Naive thymus-derived CD8-positive, alpha-beta T cell (primary cell): ENCODE measurements at regions not wholly inside any gene's neighbourhood (a gene's known extent, or its start where the extent isn't known, plus 50 kb on each side); places are given as distances from the start of the nearest gene placed in this dataset.

Experiments used
- ATAC-seq, 2 donors: fragments of 150-1000 bp; cut with Tn5 transposase in 1 of 2; sonication (Bioruptor Pico), chemical (Tn5 transposase) in 1 of 2; 1 replicate in 1 of 2; 2 replicates in 1 of 2; pipeline ENCODE4 v1.10.0; 2021; ENCODE audit warnings: mild to moderate bottlenecking in 2 of 2, moderate library complexity in 2 of 2
- POLR2A ChIA-PET: fragments of 350-600 bp; sonication (Branson Sonifier 250); formaldehyde crosslinking; loops from one replicate; lab custom pipeline; 2021; ENCODE audit warnings: antibody characterized with exemption; lab: Charles Lee
- DNase-seq, 10 donors: peaks; one replicate each; pipeline versions ENCODE4 v3.0.0 to v3.0.0-alpha.2; 2020 to 2022
- H3K27ac Mint-ChIP-seq, 10 donors: one replicate each; pipeline ENCODE4 v1.8.0; 2020 to 2022; ENCODE audit warnings: mild to moderate bottlenecking in 10 of 10, mixed read lengths in 10 of 10, moderate library complexity in 4 of 10, inconsistent platforms in 1 of 10
- H3K27me3 Mint-ChIP-seq, 5 donors: one replicate each; pipeline ENCODE4 v1.8.0; 2021 to 2022; ENCODE audit warnings: mixed read lengths in 5 of 5
- H3K36me3 Mint-ChIP-seq, 3 donors: one replicate each; pipeline ENCODE4 v1.8.0; 2020 to 2022; ENCODE audit warnings: mixed read lengths in 3 of 3, mild to moderate bottlenecking in 2 of 3, inconsistent platforms in 1 of 3
- H3K4me1 Mint-ChIP-seq, 4 donors: one replicate each; pipeline ENCODE4 v1.8.0; 2021 to 2022; ENCODE audit warnings: mixed read lengths in 4 of 4
- H3K4me3 Mint-ChIP-seq, 10 donors: one replicate each; pipeline ENCODE4 v1.8.0; 2020 to 2022; ENCODE audit warnings: mild to moderate bottlenecking in 10 of 10, mixed read lengths in 10 of 10, moderate library complexity in 6 of 10, inconsistent platforms in 1 of 10
- H3K9me3 Mint-ChIP-seq, 9 donors: one replicate each; pipeline ENCODE4 v1.8.0; 2020 to 2022; ENCODE audit warnings: mixed read lengths in 9 of 9, mild to moderate bottlenecking in 3 of 9, inconsistent platforms in 1 of 9, moderate library complexity in 1 of 9

- Mint-ChIP-seq H3K36me3 (no peaks in the 10 kb centered on the region), H3K4me3 (no peak overlapping the region), H3K27me3 (peaks cover 0 to 20% (median 0%) of the 10 kb centered on the region in 5 donors), H3K4me1 (no peaks in the 10 kb centered on the region), H3K9me3 (peaks cover 0 to 3% (median 0%) of the 10 kb centered on the region in 9 donors), H3K27ac (no peak overlapping the region)
- ATAC-seq (no peak), DNase-seq (no peak)
- POLR2A ChIA-PET: no interaction called here
These were observed 450.1 kb downstream of the SLC4A3 start for GRCh38 chr2:220077488-220077887.

- H3K9me3 Mint-ChIP-seq: no peaks in the 10 kb centered on the region
- POLR2A ChIA-PET: no interaction called here
- no peaks in the 10 kb centered on the region for H3K4me1 Mint-ChIP-seq
- DNase-seq (no peak), ATAC-seq (no peak)
- H3K27ac Mint-ChIP-seq: no peak overlapping the region
- H3K27me3 Mint-ChIP-seq: peaks cover 0 to 21% (median 0%) of the 10 kb centered on the region in 5 donors
- H3K36me3 Mint-ChIP-seq: no peaks in the 10 kb centered on the region
- H3K4me3 Mint-ChIP-seq: no peak overlapping the region
These were observed 451.0 kb downstream of the SLC4A3 start for GRCh38 chr2:220078439-220078838.

GRCh38 chr2:220079595-220079994 lies 452.2 kb downstream of the SLC4A3 start:
- POLR2A ChIA-PET: no interaction called here
- no peaks in the 10 kb centered on the region for H3K4me1 Mint-ChIP-seq
- DNase-seq: no peak
- ATAC-seq: no peak
- H3K27me3 Mint-ChIP-seq: peaks cover 0 to 21% (median 0%) of the 10 kb centered on the region in 5 donors
- H3K27ac Mint-ChIP-seq: no peak overlapping the region
- no peak overlapping the region for H3K4me3 Mint-ChIP-seq
- H3K36me3 Mint-ChIP-seq: no peaks in the 10 kb centered on the region
- H3K9me3 Mint-ChIP-seq: no peaks in the 10 kb centered on the region

- Mint-ChIP-seq H3K27ac (no peak overlapping the region), H3K27me3 (peaks cover 0 to 18% (median 0%) of the 10 kb centered on the region in 5 donors), H3K4me3 (no peak overlapping the region), H3K9me3 (no peaks in the 10 kb centered on the region), H3K36me3 (no peaks in the 10 kb centered on the region), H3K4me1 (no peaks in the 10 kb centered on the region)
- no peak for DNase-seq
- POLR2A ChIA-PET: no interaction called here
- ATAC-seq: no peak
These were observed 453.7 kb downstream of the SLC4A3 start for GRCh38 chr2:220081171-220081570.

- H3K36me3 Mint-ChIP-seq: no peaks in the 10 kb centered on the region
- ATAC-seq (no peak), DNase-seq (no peak)
- H3K9me3 Mint-ChIP-seq: peaks cover 0 to 3% (median 2%) of the 10 kb centered on the region in 9 donors
- no peak overlapping the region for H3K4me3 Mint-ChIP-seq
- POLR2A ChIA-PET: no interaction called here
- H3K27me3 Mint-ChIP-seq: peaks cover 0 to 10% (median 0%) of the 10 kb centered on the region in 5 donors
- H3K27ac Mint-ChIP-seq: no peak overlapping the region
- H3K4me1 Mint-ChIP-seq: peaks cover 0 to 2% (median 0%) of the 10 kb centered on the region in 4 donors
These were observed 462.6 kb downstream of the SLC4A3 start for GRCh38 chr2:220090050-220090449.

GRCh38 chr2:220096406-220096805 lies 469.0 kb downstream of the SLC4A3 start:
- DNase-seq (no peak), ATAC-seq (no peak)
- POLR2A ChIA-PET: no interaction called here
- Mint-ChIP-seq H3K4me3 (no peak overlapping the region), H3K4me1 (peaks cover 0 to 2% (median 0%) of the 10 kb centered on the region in 4 donors), H3K27ac (no peak overlapping the region), H3K36me3 (no peaks in the 10 kb centered on the region), H3K9me3 (peaks cover 0 to 20% (median 0%) of the 10 kb centered on the region in 9 donors), H3K27me3 (peaks cover 0 to 22% (median 5%) of the 10 kb centered on the region in 5 donors)

- Mint-ChIP-seq H3K36me3 (no peaks in the 10 kb centered on the region), H3K27me3 (peaks cover 0 to 21% (median 3%) of the 10 kb centered on the region in 5 donors), H3K4me3 (no peak overlapping the region), H3K27ac (no peak overlapping the region), H3K9me3 (peaks cover 0 to 20% (median 0%) of the 10 kb centered on the region in 9 donors), H3K4me1 (no peaks in the 10 kb centered on the region)
- DNase-seq (no peak), ATAC-seq (no peak)
- POLR2A ChIA-PET: no interaction called here
These were observed 474.6 kb downstream of the SLC4A3 start for GRCh38 chr2:220101980-220102379.

GRCh38 chr2:220103596-220103995 lies 476.2 kb downstream of the SLC4A3 start:
- POLR2A ChIA-PET: no interaction called here
- Mint-ChIP-seq H3K4me1 (no peaks in the 10 kb centered on the region), H3K27ac (no peak overlapping the region), H3K4me3 (no peak overlapping the region), H3K9me3 (peaks cover 0 to 13% (median 0%) of the 10 kb centered on the region in 9 donors), H3K27me3 (peaks cover 0 to 22% (median 6%) of the 10 kb centered on the region in 5 donors), H3K36me3 (no peaks in the 10 kb centered on the region)
- ATAC-seq (no peak), DNase-seq (no peak)

- DNase-seq: no peak
- POLR2A ChIA-PET: no interaction called here
- no peaks in the 10 kb centered on the region for H3K36me3 Mint-ChIP-seq
These were observed 477.5 kb downstream of the SLC4A3 start for GRCh38 chr2:220104871-220105351.

GRCh38 chr2:220106065-220106464 lies 478.6 kb downstream of the SLC4A3 start:
- no peak overlapping the region for H3K27ac Mint-ChIP-seq
- no peak overlapping the region for H3K4me3 Mint-ChIP-seq
- H3K27me3 Mint-ChIP-seq: peaks cover 0 to 22% (median 4%) of the 10 kb centered on the region in 5 donors
- peaks cover 0 to 2% (median 0%) of the 10 kb centered on the region in 9 donors for H3K9me3 Mint-ChIP-seq
- no peaks in the 10 kb centered on the region for H3K36me3 Mint-ChIP-seq
- DNase-seq (no peak), ATAC-seq (no peak)
- no peaks in the 10 kb centered on the region for H3K4me1 Mint-ChIP-seq
- POLR2A ChIA-PET: no interaction called here

More at GRCh38 chr2:220104871-220105351, 477.5 kb downstream of the SLC4A3 start:
- Mint-ChIP-seq H3K27ac (no peak overlapping the region), H3K9me3 (peaks cover 0 to 2% (median 0%) of the 10 kb centered on the region in 9 donors), H3K4me3 (no peak overlapping the region), H3K27me3 (peaks cover 0 to 22% (median 4%) of the 10 kb centered on the region in 5 donors), H3K4me1 (no peaks in the 10 kb centered on the region)
- ATAC-seq: no peak

GRCh38 chr2:220107380-220107791 lies 480.0 kb downstream of the SLC4A3 start:
- no peaks in the 10 kb centered on the region for H3K36me3 Mint-ChIP-seq
- POLR2A ChIA-PET: no interaction called here
- H3K4me1 Mint-ChIP-seq: no peaks in the 10 kb centered on the region
- H3K27ac Mint-ChIP-seq: no peak overlapping the region
- ATAC-seq (no peak), DNase-seq (no peak)
- no peak overlapping the region for H3K4me3 Mint-ChIP-seq
- peaks cover 0 to 22% (median 4%) of the 10 kb centered on the region in 5 donors for H3K27me3 Mint-ChIP-seq
- peaks cover 0 to 2% (median 0%) of the 10 kb centered on the region in 9 donors for H3K9me3 Mint-ChIP-seq

GRCh38 chr2:220114443-220114842 lies 487.0 kb downstream of the SLC4A3 start:
- no peaks in the 10 kb centered on the region for H3K4me1 Mint-ChIP-seq
- peaks cover 0 to 9% (median 0%) of the 10 kb centered on the region in 3 donors for H3K36me3 Mint-ChIP-seq
- DNase-seq: no peak
- no peak for ATAC-seq
- H3K9me3 Mint-ChIP-seq: peaks cover 0 to 44% (median 9%) of the 10 kb centered on the region in 9 donors
- no peak overlapping the region for H3K27ac Mint-ChIP-seq
- POLR2A ChIA-PET: no interaction called here
- H3K27me3 Mint-ChIP-seq: peaks cover 0 to 11% (median 1%) of the 10 kb centered on the region in 5 donors
- H3K4me3 Mint-ChIP-seq: no peak overlapping the region

- Mint-ChIP-seq H3K9me3 (peaks cover 0 to 44% (median 9%) of the 10 kb centered on the region in 9 donors), H3K27ac (no peak overlapping the region), H3K4me1 (no peaks in the 10 kb centered on the region), H3K36me3 (peaks cover 0 to 9% (median 0%) of the 10 kb centered on the region in 3 donors), H3K27me3 (peaks cover 0 to 11% (median 1%) of the 10 kb centered on the region in 5 donors), H3K4me3 (no peak overlapping the region)
- POLR2A ChIA-PET: no interaction called here
- DNase-seq: no peak
- no peak for ATAC-seq
These were observed 489.6 kb downstream of the SLC4A3 start for GRCh38 chr2:220117025-220117424.

GRCh38 chr2:220120041-220120440 lies 492.6 kb downstream of the SLC4A3 start:
- no peaks in the 10 kb centered on the region for H3K4me1 Mint-ChIP-seq
- peaks cover 0 to 24% (median 6%) of the 10 kb centered on the region in 9 donors for H3K9me3 Mint-ChIP-seq
- peaks cover 0 to 9% (median 0%) of the 10 kb centered on the region in 3 donors for H3K36me3 Mint-ChIP-seq
- DNase-seq (no peak), ATAC-seq (no peak)
- POLR2A ChIA-PET: no interaction called here
- H3K27ac Mint-ChIP-seq: no peak overlapping the region
- H3K27me3 Mint-ChIP-seq: peaks cover 0 to 10% (median 3%) of the 10 kb centered on the region in 5 donors
- no peak overlapping the region for H3K4me3 Mint-ChIP-seq
